ENCODE measurements at regions not wholly inside any gene's neighbourhood (a gene's known extent, or its start where the extent isn't known, plus 50 kb on each side); places are given as distances from the start of the nearest gene placed in this dataset.

DNA sequence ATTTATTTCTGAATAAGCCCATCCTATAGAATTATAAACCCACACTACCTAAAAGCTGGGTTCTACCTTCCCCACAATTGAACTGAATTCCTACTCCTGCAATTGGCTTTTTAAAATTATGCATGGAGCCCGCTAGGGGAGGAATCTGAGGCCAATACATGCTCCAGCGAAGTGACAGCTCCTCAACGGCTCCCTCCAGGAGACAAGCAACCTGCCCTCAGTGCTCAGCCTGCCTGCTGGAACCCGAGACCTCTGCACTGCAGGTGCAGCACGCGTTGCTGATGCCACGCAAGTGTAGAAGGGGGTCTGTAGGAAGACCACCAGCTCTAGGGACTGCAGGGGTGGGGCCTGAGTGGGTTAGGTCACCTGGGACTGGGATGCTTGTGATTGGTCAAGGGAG is 170.2 kb upstream of the CDYL start:
- H3K4me1 Mint-ChIP-seq: no peaks in the 10 kb centered on the region; the same call in 2 of the 3 replicates
- no peaks in the 10 kb centered on the region for H3K9me2 ChIP-seq (ENCODE audit: insufficient read depth)
- DNase-seq (ENCODE audit: low spot score): peak; percentile 19
- peaks cover 7% of the 10 kb centered on the region for H3K27me3 Mint-ChIP-seq (ENCODE audit: insufficient read depth, low read depth, poor library complexity)
- H3K4me2 ChIP-seq: no peak overlapping the region
- H3K36me3 Mint-ChIP-seq (ENCODE audit: low read depth): no peaks in the 10 kb centered on the region; the same call in 2 of the 3 replicates
- H3K79me2 ChIP-seq (replicated peaks; ENCODE audit: insufficient read depth): no peaks in the 10 kb centered on the region
- peak; percentile 68 for ATAC-seq
- no peaks in the 10 kb centered on the region; the same call in 2 of the 3 replicates for H3K9me3 Mint-ChIP-seq
- H3K4me3 ChIP-seq: no peak overlapping the region
- TF ChIP-seq CREB1 (CRISPR knock-in tag; IDR thresholded peaks at IDR 0.05; ENCODE audit: low read depth) (no peak), POLR2AphosphoS5 (IDR thresholded peaks at IDR 0.05; ENCODE audit: low read depth) (no peak)
- TF ChIP-seq, protein P1, sequence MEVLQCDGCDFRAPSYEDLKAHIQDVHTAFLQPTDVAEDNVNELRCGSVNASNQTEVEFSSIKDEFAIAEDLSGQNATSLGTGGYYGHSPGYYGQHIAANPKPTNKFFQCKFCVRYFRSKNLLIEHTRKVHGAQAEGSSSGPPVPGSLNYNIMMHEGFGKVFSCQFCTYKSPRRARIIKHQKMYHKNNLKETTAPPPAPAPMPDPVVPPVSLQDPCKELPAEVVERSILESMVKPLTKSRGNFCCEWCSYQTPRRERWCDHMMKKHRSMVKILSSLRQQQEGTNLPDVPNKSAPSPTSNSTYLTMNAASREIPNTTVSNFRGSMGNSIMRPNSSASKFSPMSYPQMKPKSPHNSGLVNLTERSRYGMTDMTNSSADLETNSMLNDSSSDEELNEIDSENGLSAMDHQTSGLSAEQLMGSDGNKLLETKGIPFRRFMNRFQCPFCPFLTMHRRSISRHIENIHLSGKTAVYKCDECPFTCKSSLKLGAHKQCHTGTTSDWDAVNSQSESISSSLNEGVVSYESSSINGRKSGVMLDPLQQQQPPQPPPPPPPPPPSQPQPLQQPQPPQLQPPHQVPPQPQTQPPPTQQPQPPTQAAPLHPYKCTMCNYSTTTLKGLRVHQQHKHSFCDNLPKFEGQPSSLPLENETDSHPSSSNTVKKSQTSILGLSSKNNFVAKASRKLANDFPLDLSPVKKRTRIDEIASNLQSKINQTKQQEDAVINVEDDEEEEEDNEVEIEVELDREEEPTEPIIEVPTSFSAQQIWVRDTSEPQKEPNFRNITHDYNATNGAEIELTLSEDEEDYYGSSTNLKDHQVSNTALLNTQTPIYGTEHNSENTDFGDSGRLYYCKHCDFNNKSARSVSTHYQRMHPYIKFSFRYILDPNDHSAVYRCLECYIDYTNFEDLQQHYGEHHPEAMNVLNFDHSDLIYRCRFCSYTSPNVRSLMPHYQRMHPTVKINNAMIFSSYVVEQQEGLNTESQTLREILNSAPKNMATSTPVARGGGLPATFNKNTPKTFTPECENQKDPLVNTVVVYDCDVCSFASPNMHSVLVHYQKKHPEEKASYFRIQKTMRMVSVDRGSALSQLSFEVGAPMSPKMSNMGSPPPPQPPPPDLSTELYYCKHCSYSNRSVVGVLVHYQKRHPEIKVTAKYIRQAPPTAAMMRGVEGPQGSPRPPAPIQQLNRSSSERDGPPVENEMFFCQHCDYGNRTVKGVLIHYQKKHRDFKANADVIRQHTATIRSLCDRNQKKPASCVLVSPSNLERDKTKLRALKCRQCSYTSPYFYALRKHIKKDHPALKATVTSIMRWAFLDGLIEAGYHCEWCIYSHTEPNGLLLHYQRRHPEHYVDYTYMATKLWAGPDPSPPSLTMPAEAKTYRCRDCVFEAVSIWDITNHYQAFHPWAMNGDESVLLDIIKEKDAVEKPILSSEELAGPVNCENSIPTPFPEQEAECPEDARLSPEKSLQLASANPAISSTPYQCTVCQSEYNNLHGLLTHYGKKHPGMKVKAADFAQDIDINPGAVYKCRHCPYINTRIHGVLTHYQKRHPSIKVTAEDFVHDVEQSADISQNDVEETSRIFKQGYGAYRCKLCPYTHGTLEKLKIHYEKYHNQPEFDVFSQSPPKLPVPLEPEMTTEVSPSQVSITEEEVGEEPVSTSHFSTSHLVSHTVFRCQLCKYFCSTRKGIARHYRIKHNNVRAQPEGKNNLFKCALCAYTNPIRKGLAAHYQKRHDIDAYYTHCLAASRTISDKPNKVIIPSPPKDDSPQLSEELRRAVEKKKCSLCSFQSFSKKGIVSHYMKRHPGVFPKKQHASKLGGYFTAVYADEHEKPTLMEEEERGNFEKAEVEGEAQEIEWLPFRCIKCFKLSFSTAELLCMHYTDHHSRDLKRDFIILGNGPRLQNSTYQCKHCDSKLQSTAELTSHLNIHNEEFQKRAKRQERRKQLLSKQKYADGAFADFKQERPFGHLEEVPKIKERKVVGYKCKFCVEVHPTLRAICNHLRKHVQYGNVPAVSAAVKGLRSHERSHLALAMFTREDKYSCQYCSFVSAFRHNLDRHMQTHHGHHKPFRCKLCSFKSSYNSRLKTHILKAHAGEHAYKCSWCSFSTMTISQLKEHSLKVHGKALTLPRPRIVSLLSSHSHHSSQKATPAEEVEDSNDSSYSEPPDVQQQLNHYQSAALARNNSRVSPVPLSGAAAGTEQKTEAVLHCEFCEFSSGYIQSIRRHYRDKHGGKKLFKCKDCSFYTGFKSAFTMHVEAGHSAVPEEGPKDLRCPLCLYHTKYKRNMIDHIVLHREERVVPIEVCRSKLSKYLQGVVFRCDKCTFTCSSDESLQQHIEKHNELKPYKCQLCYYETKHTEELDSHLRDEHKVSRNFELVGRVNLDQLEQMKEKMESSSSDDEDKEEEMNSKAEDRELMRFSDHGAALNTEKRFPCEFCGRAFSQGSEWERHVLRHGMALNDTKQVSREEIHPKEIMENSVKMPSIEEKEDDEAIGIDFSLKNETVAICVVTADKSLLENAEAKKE (CRISPR knock-in tag; IDR thresholded peaks at IDR 0.05): no peak
- no peak overlapping the region for H2AFZ ChIP-seq
- H3F3A ChIP-seq (replicated peaks; ENCODE audit: low read depth): no peaks in the 10 kb centered on the region
- H3K36me3 ChIP-seq (ENCODE audit: insufficient read depth): no peaks in the 10 kb centered on the region
- H3K4me1 ChIP-seq (ENCODE audit: insufficient read depth): no peaks in the 10 kb centered on the region
- no peak overlapping the region for H3K27ac Mint-ChIP-seq
- H3K27me3 ChIP-seq (ENCODE audit: insufficient read depth): no peaks in the 10 kb centered on the region
- H4K20me1 ChIP-seq (replicated peaks; ENCODE audit: insufficient read depth): no peaks in the 10 kb centered on the region
- H3K4me3 Mint-ChIP-seq: no peak overlapping the region
- H3K27ac ChIP-seq (ENCODE audit: low read depth): no peak overlapping the region

DNA sequence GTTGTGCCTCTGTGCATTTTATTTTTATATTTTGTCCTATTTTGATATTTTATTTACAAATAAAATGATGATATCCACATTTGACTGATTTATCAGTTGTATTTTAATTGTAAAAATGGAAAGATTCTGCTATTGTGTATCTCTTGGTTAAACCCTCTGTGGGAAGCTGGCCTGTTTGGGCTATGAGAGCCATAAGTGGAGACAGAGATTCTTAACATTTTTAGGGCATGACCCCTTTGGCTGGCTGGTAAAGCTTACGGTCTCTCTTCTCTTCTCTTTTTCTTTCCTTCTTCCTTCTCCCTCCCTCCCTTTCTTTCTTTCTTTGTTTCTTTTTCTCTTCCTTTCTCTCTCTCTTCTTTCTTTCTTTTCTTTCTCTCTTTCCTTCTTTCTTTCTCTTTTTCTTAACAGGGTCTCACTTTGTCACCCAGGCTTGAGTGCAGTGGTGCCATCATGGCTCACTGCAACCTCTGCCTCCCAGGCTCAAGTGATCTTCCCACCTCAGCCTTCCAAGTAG is 172.3 kb upstream of the CDYL start:
- Mint-ChIP-seq H3K9me3 (no peaks in the 10 kb centered on the region; the same call in 2 of the 3 replicates), H3K4me3 (no peak overlapping the region), H3K27me3 (ENCODE audit: insufficient read depth, low read depth, poor library complexity) (peaks cover 4% of the 10 kb centered on the region), H3K36me3 (ENCODE audit: low read depth) (no peaks in the 10 kb centered on the region; the same call in 2 of the 3 replicates), H3K4me1 (no peaks in the 10 kb centered on the region; the same call in 2 of the 3 replicates), H3K27ac (no peak overlapping the region)
- no peaks in the 10 kb centered on the region for H4K20me1 ChIP-seq (replicated peaks; ENCODE audit: insufficient read depth)
- DNase-seq (ENCODE audit: low spot score): no peak
- no peak for ATAC-seq
- no peak overlapping the region for H2AFZ ChIP-seq
- H3K9me2 ChIP-seq (ENCODE audit: insufficient read depth): no peaks in the 10 kb centered on the region
- no peaks in the 10 kb centered on the region for H3K27me3 ChIP-seq (ENCODE audit: insufficient read depth)
- H3K4me2 ChIP-seq: no peak overlapping the region
- no peaks in the 10 kb centered on the region for H3K36me3 ChIP-seq (ENCODE audit: insufficient read depth)
- H3K4me1 ChIP-seq (ENCODE audit: insufficient read depth): no peaks in the 10 kb centered on the region
- H3F3A ChIP-seq (replicated peaks; ENCODE audit: low read depth): no peaks in the 10 kb centered on the region
- no peak overlapping the region for H3K4me3 ChIP-seq
- H3K27ac ChIP-seq (ENCODE audit: low read depth): no peak overlapping the region
- no peaks in the 10 kb centered on the region for H3K79me2 ChIP-seq (replicated peaks; ENCODE audit: insufficient read depth)
- TF ChIP-seq, protein P2, sequence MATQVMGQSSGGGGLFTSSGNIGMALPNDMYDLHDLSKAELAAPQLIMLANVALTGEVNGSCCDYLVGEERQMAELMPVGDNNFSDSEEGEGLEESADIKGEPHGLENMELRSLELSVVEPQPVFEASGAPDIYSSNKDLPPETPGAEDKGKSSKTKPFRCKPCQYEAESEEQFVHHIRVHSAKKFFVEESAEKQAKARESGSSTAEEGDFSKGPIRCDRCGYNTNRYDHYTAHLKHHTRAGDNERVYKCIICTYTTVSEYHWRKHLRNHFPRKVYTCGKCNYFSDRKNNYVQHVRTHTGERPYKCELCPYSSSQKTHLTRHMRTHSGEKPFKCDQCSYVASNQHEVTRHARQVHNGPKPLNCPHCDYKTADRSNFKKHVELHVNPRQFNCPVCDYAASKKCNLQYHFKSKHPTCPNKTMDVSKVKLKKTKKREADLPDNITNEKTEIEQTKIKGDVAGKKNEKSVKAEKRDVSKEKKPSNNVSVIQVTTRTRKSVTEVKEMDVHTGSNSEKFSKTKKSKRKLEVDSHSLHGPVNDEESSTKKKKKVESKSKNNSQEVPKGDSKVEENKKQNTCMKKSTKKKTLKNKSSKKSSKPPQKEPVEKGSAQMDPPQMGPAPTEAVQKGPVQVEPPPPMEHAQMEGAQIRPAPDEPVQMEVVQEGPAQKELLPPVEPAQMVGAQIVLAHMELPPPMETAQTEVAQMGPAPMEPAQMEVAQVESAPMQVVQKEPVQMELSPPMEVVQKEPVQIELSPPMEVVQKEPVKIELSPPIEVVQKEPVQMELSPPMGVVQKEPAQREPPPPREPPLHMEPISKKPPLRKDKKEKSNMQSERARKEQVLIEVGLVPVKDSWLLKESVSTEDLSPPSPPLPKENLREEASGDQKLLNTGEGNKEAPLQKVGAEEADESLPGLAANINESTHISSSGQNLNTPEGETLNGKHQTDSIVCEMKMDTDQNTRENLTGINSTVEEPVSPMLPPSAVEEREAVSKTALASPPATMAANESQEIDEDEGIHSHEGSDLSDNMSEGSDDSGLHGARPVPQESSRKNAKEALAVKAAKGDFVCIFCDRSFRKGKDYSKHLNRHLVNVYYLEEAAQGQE (IDR thresholded peaks at IDR 0.05; ENCODE audit: unreplicated experiment): no peak
- no peak for TF ChIP-seq NANOG (IDR thresholded peaks at IDR 0.05; ENCODE audit: borderline replicate concordance)
- no peak for TF ChIP-seq EZH2phosphoT487 (IDR thresholded peaks at IDR 0.05; ENCODE audit: unreplicated experiment)
- TF ChIP-seq ZNF331 (CRISPR knock-in tag; IDR thresholded peaks at IDR 0.05; ENCODE audit: low read depth): no peak

All from GM23338 (cell line).